Ishikawa (cell line): ENCODE measurements at regions not wholly inside any gene's neighbourhood (a gene's known extent, or its start where the extent isn't known, plus 50 kb on each side); places are given as distances from the start of the nearest gene placed in this dataset.

Source experiments
- CEBPB ChIP-seq: IDR thresholded peaks from 2 replicates; pipeline ENCODE4 v1.6.1; 2012
- CREB1 ChIP-seq: IDR thresholded peaks from 2 replicates; pipeline ENCODE4 v1.6.1; 2012; ENCODE audit warnings: low read depth
- EGR1 ChIP-seq: IDR thresholded peaks from 2 replicates; pipeline ENCODE4 v1.6.1; 2012
- EP300 ChIP-seq: IDR thresholded peaks from 2 replicates; pipeline ENCODE4 v1.6.1; 2012; ENCODE audit warnings: borderline replicate concordance
- FOXM1 ChIP-seq: IDR thresholded peaks from 2 replicates; pipeline ENCODE4 v1.6.1; 2012; ENCODE audit warnings: low read depth, borderline replicate concordance
- MAX ChIP-seq: IDR thresholded peaks from 2 replicates; pipeline ENCODE4 v1.6.1; 2012
- NFIC ChIP-seq: IDR thresholded peaks from 2 replicates; pipeline ENCODE4 v1.6.1; 2012
- RAD21 ChIP-seq: IDR thresholded peaks from 2 replicates; pipeline ENCODE4 v1.6.1; 2012; ENCODE audit warnings: low read depth
- REST ChIP-seq: IDR thresholded peaks from 2 replicates; pipeline ENCODE4 v1.6.1; 2012; ENCODE audit warnings: low read depth, mild to moderate bottlenecking
- TAF1 ChIP-seq: IDR thresholded peaks from 2 replicates; pipeline ENCODE4 v1.6.1; 2012; ENCODE audit warnings: low read depth, mild to moderate bottlenecking
- TCF12 ChIP-seq: IDR thresholded peaks from 2 replicates; pipeline ENCODE4 v1.6.1; 2012; ENCODE audit warnings: low read depth
- TEAD4 ChIP-seq: IDR thresholded peaks from 2 replicates; pipeline ENCODE4 v1.6.1; 2012
- USF1 ChIP-seq: IDR thresholded peaks from 2 replicates; pipeline ENCODE4 v1.6.1; 2012
- YY1 ChIP-seq: IDR thresholded peaks from 2 replicates; pipeline ENCODE4 v1.6.1; 2012; ENCODE audit warnings: low read depth
- ZBTB7A ChIP-seq: IDR thresholded peaks from 2 replicates; pipeline ENCODE4 v1.6.1; 2012; ENCODE audit warnings: low read depth

GRCh38 chr12:23211384-23212320 lies 586.7 kb downstream of the ETNK1 start:
- TF ChIP-seq ZBTB7A (no peak), FOXM1 (no peak), CEBPB (no peak), TAF1 (no peak), EGR1 (no peak), NFIC (no peak), TEAD4 (no peak), USF1 (no peak), YY1 (no peak), TCF12 (no peak), REST (no peak), EP300 (no peak)

- no peak for TF ChIP-seq YY1
- no peak for TF ChIP-seq USF1
- TF ChIP-seq TAF1 = no peak
- TF ChIP-seq FOXM1 = no peak
- TF ChIP-seq RAD21 = peak; percentile 35; the same call in 1 of the 2 replicates
- no peak for TF ChIP-seq EGR1
- no peak for TF ChIP-seq ZBTB7A
Measured at GRCh38 chr12:23217158-23217557, 592.2 kb downstream of the ETNK1 start.

GRCh38 chr12:23217667-23218066 lies 592.7 kb downstream of the ETNK1 start:
- TF ChIP-seq CEBPB (no peak), ZBTB7A (no peak), NFIC (no peak), RAD21 (no peak), EGR1 (no peak)

GRCh38 chr12:23221066-23221465 lies 596.1 kb downstream of the ETNK1 start:
- TF ChIP-seq RAD21 = peak; percentile 47
- no peak for TF ChIP-seq TAF1

- TF ChIP-seq YY1 (no peak), TCF12 (no peak), REST (no peak), NFIC (no peak), EP300 (no peak), USF1 (no peak), ZBTB7A (no peak), TAF1 (no peak), CEBPB (no peak)
Measured at GRCh38 chr12:23221926-23222325, 597.0 kb downstream of the ETNK1 start.

GRCh38 chr12:23222801-23223200 lies 597.8 kb downstream of the ETNK1 start:
- TF ChIP-seq TEAD4 (no peak), ZBTB7A (no peak), YY1 (no peak), RAD21 (no peak), TCF12 (no peak), NFIC (no peak), CREB1 (no peak), MAX (no peak), USF1 (no peak), FOXM1 (no peak), EGR1 (no peak), CEBPB (no peak), REST (no peak)
